Activated T-cell treated with anti-CD3 and anti-CD28 coated beads for 24 hours (primary cell): ENCODE measurements at regions not wholly inside any gene's neighbourhood (a gene's known extent, or its start where the extent isn't known, plus 50 kb on each side); places are given as distances from the start of the nearest gene placed in this dataset.
"Not testable (repeated sequence)": the region's sequence is repeated elsewhere in the genome, so short reads cannot be mapped to it uniquely, and the experiment has no call there.

ENCODE experiments used
- DNase-seq: peaks from one replicate; pipeline ENCODE4 v3.0.0-alpha.2; 2020; ENCODE audit warnings: low read depth

- DNase-seq: no peak
Observed at GRCh38 chr1:65590279-65590678, 169.8 kb downstream of the LEPR start.

DNA sequence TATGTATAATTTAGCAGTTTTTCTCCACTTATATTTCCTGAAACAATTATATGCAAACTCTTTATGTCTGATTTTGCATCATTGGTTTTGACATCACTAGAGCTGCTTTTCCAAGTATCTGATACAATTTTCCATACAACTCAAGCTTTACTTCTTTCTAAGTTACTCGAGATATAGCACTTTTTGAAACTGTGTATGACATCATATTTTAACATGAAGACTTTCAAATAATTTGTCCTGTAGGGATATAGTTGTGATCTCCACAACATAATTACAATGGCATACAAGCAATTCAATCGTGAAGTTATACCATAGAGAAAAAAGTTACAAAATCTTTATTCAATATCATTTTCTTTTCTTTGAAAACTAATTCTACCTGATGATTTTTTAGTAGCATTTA, 173.0 kb downstream of the LEPR start:
- DNase-seq: no peak

DNA sequence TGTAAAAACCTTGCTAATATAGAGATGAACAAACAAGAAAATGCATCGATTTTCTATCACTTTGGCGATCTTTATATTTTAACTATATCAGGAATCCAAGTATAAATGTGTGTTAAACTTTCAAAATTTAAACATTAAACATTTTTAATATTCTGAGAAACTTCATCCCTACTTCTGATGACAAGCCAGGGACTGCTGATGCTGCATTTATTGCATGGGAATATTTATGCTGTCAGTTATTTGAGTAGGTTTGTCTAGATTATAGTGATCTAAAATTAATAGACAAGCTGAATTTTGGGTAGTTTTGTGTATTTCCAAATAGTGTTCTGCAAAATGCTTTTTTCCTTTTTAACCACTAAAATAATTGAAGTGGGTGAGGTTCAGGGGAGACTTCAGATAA, 175.3 kb downstream of the LEPR start:
- no peak for DNase-seq

- no peak for DNase-seq
Observed at GRCh38 chr1:65596768-65597167, 176.3 kb downstream of the LEPR start.

- no peak for DNase-seq
Observed at GRCh38 chr1:65605621-65606020, 185.2 kb downstream of the LEPR start.

DNA sequence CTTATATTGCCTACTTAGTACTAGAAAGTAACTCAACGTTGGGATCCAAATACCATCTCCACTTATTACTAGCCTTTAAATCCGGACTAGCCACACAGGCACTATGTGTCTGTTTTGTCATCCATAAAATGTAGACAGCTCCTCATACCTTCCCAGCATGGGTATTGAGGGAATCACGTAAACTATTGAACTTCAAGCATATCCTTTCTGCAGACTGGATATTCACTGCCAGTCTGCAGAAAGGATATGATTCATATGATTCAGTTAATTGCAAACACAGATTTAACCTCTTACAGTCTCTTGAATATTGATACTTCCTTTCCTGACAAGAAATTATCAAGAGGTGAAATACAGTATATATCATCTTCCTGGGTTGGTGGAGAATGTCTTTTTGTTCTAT, 186.0 kb downstream of the LEPR start:
- DNase-seq: no peak

- DNase-seq: no peak
Observed at GRCh38 chr1:65613884-65614283, 178.8 kb upstream of the PDE4B start.

DNA sequence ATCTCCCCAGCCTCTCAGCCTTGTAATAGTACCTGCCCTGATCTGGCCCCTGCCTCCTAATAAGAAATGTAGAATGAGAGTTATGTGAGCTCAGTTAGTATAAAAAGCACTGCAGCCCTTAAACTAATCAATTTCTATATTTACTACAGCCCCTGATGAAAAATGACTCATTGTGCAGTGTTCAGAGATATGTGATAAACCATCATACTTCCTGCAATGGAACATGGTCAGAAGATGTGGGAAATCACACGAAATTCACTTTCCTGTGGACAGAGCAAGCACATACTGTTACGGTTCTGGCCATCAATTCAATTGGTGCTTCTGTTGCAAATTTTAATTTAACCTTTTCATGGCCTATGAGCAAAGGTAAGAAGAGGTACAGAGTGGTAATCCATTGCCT, 176.8 kb upstream of the PDE4B start:
- no peak for DNase-seq

DNA sequence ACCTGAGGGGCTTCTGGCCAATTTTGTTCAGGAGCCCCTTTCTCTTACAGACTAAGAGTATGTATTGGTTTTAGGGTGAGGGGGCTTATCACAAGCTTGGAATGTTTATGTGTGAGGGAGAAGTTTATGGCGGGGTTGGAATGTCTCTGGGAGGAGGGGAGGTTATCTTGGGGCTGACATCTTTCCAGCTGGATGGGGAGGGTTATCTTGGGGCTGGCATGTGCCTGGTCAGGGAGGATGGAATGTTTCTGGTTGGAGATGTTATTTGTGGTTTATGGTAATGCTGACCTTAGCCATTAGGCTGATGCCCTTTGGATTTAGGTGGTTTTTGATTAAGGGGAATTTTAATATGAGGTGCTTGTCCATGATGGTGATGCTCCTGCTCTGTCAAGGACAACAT, 171.0 kb upstream of the PDE4B start:
- DNase-seq: not testable (repeated sequence)

DNA sequence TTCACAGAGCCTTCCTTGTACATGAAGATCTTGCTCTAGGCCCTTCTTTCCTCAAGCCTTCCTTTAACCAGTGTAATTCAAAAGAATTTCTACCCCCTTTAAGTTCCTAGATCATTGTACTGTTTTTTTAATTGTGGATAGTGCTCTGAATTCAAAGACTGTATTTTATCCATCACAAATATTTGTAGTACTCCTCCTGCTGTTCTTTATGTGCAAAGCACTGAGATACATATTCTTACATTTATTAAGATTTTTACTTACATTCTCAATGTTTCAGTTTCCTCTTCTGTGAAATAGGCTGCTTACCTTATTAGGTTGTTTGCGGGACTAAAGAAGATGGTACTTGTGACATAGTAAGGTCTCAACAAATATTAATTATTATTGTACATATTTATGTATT, 168.8 kb upstream of the PDE4B start:
- no peak for DNase-seq

GRCh38 chr1:65625528-65625927, 167.2 kb upstream of the PDE4B start:
- DNase-seq: no peak

DNA sequence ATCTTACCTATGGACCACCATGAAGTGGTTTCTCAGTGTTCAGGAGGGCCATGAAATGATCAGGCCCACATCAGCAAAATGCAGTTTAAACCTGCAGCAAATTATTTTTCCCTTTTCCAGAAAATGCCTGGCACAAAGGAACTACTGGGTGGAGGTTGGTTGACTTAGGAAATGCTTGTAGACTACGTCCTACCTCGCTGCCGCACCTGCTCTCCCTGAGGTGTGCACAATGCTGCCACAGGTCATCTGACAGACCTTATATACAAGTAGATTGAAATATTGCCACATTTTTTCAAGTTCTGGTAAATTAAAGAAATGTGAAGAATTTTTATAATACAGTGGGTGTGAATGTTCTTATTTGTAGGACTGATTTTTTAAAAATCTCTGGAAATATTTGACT, 166.7 kb upstream of the PDE4B start:
- DNase-seq: no peak

DNA sequence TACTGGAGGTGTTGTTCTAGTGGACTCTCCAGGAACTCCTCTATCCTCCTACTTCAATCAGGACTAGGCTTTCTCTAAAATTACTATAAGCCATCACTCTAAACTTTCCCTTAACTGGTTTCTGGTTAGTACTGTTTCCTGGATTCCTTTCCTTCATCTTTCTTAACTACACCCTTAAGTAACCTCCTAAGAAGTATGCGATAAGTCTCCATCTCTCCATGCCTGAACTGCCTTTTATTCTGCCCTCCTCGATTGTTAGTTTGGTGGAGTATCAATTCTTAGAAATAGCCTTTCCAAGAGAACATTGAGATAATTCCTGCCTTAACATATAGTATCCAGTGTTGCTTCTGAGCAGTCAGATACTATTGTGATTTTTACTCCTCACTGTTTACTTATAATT, 162.9 kb upstream of the PDE4B start:
- no peak for DNase-seq

DNA sequence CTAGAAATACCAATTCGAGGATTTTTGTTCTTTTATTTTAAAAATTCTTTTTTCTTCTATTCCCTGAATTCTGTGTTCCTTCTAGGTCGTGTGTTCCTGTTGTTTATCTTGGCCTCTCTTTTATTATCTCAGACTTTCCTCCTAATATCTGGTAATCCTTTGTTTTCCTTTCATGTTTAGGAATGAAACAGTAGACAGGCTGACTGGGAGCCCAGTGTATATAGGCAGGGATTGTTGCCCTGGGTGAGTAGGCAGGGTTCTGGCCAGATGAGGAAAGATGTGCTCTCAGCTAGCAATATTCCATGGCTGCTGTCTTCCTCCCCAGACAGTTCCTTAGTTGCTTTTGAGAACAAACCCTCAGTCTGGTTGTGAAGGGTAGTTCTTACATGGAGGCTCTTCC, 161.8 kb upstream of the PDE4B start:
- no peak for DNase-seq

- DNase-seq: no peak
Observed at GRCh38 chr1:65632235-65632634, 160.5 kb upstream of the PDE4B start.

GRCh38 chr1:65640046-65640445, 152.6 kb upstream of the PDE4B start:
- DNase-seq: no peak

GRCh38 chr1:65649185-65649584, 143.5 kb upstream of the PDE4B start:
- DNase-seq: not testable (repeated sequence)

- no peak for DNase-seq
Observed at GRCh38 chr1:65650682-65651081, 142.0 kb upstream of the PDE4B start.

DNA sequence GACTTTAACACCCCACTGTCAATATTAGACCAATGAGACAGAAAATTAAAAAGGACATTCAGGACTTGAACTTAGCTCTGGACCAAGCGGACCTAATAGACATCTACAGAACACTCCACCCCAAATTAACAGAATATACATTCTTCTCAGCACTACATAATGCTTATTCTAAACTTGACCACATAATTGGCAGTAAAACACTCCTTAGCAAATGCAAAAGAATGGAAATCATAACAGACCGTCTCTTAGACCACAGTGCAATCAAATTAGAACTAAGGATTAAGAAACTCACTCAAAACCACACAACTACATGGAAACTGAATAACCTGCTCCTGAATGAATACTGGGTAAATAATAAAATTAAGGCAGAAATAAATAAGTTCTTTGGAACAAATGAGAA, 138.2 kb upstream of the PDE4B start:
- DNase-seq: not testable (repeated sequence)

GRCh38 chr1:65657609-65658008, 135.1 kb upstream of the PDE4B start:
- not testable (repeated sequence) for DNase-seq

GRCh38 chr1:65658122-65658521, 134.6 kb upstream of the PDE4B start:
- DNase-seq: no peak

DNA sequence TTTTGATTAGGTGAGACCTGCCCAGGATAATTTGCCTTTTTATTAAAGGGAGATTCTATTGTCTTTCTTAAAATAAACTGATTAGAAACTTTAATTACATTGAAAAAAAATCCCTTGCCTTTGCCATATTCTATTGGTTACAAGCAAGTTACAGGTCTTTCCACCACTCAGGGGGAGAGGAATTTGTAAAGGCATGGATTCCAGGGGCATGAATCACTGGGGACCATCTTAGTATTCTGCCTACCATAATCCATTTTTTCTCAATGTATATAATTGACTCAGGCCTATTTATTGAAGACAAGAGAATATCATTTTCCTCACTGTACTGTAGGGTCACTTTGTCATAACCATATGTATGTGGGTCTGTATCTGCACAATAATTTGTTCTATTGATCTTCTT, 124.3 kb upstream of the PDE4B start:
- DNase-seq: no peak

- DNase-seq: no peak
Observed at GRCh38 chr1:65670518-65670917, 122.2 kb upstream of the PDE4B start.

DNA sequence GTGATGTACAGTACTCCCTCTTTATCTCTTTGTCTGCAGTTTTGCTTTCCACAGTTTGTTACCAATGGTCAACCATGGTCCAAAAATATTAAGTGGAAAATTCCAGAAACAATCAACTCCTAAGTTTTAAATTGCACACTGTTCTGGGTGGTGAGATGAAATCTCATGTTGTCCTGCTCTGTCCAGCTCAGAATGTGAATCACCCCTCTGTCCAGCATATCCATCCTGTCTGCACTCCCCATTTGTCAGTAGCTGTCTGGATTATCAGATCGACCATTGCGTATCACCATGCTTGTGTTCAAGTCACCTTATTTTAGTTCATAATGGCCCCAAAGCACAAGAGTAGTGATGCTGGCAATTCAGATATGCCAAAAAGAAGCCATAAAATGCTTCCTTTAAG, 118.2 kb upstream of the PDE4B start:
- no peak for DNase-seq

GRCh38 chr1:65679773-65680172, 112.9 kb upstream of the PDE4B start:
- no peak for DNase-seq
